KOPT-K1 (cell line): ENCODE measurements at regions not wholly inside any gene's neighbourhood (a gene's known extent, or its start where the extent isn't known, plus 50 kb on each side); places are given as distances from the start of the nearest gene placed in this dataset.

Experiments used
- H3K27ac ChIP-seq: fragments of 200-600 bp; sonication (generic); 2 replicates; pipeline ENCODE4 v1.5.1; 2016; ENCODE audit warnings: antibody characterized with exemption, mild to moderate bottlenecking, low read depth, low read length; ENCODE audit not compliant: poor library complexity, severe bottlenecking
- H3K36me3 ChIP-seq: fragments of 200-600 bp; sonication (generic); 2 replicates; pipeline ENCODE4 v1.5.1; 2017; ENCODE audit warnings: antibody characterized with exemption, mild to moderate bottlenecking, low read length, moderate library complexity; ENCODE audit not compliant: insufficient read depth
- H3K9me3 ChIP-seq: fragments of 200-600 bp; sonication (generic); 2 replicates; pipeline ENCODE4 v1.5.1; 2017; ENCODE audit warnings: antibody characterized with exemption, low read length, mild to moderate bottlenecking; ENCODE audit not compliant: insufficient read depth, poor library complexity, severe bottlenecking

DNA sequence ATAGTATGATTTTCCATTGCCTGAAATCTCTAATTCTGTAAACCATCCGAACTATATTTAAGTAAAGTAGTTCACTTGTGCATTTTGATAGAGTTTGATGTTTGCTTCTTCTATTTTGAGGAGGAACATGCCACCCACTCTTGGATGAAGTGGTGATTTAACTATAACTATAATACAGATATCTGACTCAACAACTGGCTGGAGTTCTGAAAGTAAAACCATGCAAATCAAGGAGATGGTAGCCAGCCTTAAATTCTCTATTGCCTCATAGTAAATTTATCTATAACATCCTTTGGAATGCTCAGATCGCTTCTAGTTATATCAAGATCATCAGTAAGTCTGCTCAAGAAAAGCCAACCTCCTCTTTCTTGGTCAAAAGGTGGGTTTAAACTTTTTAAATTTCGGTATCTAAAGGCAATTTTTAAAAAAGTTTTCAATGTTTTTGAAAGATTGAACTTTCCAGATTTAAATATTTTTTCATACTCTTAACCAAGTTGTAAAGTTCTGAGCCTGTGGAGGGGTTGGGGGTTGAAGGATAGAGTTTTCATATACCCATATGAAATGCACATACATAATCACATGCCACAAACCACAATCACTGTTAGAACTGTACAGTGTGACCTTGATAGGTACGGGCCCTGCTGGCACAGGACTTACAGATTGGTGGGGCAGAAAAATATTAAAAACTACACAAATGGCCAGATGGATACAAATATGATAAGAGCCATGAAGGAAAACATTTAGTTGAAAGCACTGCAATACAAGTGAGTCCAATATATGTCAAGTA, 90.5 kb upstream of the RFC3 start:
- no peak overlapping the region for H3K27ac ChIP-seq
- H3K36me3 ChIP-seq = no peaks in the 10 kb centered on the region
- no peaks in the 10 kb centered on the region for H3K9me3 ChIP-seq

DNA sequence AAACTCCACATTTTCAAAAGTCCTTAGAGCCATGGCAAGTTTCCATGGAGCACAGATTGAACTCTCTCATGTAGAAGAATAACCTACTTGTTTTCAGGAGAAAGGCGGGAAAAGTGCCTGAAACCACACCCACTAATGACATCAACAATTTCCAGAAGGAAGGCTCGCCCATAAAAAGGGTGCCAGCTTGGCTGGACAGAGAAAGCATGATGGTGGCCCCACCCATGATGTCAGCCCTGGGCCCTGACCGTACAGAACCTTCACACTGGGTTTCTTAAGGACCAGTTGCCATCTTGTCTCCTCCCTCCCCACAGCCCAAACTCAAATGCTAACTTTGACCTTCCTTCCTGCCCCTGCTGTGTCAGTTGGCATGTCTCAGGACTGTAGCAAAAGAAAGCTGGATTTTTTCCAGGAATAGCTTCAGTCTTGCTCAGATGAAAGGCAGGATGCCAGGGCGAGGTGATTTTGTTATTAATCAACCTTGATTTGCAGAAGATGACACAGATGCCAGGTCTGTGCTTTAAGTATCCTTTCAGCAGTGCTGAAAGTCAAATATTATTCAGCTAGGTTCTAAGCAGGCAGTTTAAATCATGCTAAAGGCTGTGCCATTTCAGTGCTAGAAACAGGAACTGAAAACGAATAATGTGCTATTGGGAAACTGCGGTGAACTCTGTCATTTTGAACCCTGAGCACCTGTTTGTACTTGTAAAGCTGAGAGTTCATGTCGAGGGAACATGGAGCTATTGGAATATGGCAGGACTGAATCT, 89.5 kb upstream of the RFC3 start:
- no peaks in the 10 kb centered on the region for H3K36me3 ChIP-seq
- H3K9me3 ChIP-seq = no peaks in the 10 kb centered on the region
- no peak overlapping the region for H3K27ac ChIP-seq

DNA sequence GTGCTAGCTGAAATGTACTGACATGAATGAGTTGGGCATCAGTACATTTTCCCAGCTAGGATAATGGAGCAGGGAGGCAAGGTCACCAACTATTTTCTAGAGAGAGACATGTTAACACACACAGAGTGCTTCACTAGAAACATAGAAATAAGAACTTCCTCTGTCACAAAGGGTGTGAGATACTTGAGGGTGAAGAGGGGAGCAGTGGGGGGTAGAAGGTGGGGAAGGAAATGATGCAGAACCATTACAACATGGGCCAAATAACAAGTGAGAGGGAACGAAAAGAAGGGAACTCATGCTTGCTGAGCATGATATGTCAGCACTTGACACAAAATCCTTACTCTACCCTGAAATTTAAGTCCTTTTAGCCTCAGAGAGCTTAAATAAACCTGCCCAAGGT, 87.8 kb upstream of the RFC3 start:
- H3K36me3 ChIP-seq = no peaks in the 10 kb centered on the region
- no peaks in the 10 kb centered on the region for H3K9me3 ChIP-seq
- no peak overlapping the region for H3K27ac ChIP-seq

DNA sequence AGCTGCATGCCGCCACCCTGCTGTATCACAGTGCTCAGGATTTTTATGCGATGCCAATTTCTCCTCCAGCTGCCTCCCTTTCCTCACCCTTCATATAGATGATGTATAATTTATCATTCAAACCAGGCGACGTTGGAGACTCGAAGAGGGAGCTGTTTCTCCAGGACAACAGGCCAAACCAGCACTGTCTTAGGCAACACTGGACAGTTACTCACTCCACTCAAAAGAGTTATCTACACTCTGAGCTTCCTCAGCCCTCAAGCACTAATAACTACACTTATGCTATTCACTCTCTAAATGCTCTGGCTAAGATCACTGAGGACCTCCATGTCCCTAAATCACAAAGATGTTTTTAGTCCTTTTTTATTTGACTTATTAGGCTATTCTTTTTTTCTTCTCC, 87.3 kb upstream of the RFC3 start:
- H3K27ac ChIP-seq = no peak overlapping the region
- no peaks in the 10 kb centered on the region for H3K9me3 ChIP-seq
- no peaks in the 10 kb centered on the region for H3K36me3 ChIP-seq

DNA sequence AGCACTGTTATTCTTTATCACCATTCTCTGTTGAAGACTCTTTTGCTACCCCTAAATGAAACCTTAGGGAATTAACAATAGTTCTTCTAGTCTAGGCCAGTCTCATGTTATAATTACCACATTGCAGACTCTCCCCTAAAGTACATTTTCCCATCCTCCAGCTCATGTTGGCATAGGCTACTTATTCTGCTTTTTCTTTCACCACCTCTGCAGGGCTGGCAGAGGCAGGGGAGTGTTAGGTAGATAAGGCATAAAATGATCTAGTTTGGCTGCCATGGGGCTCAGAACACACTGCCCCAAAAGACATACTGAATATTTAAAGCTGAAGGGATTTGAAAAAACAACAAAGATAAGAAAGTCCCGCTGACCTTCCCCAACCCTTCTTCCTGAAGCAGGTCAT, 82.7 kb upstream of the RFC3 start:
- Histone ChIP-seq H3K9me3 (no peaks in the 10 kb centered on the region), H3K27ac (no peak overlapping the region), H3K36me3 (no peaks in the 10 kb centered on the region)

- no peaks in the 10 kb centered on the region for H3K9me3 ChIP-seq
- H3K36me3 ChIP-seq = no peaks in the 10 kb centered on the region
- no peak overlapping the region for H3K27ac ChIP-seq
These were observed 78.7 kb upstream of the RFC3 start for GRCh38 chr13:33739254-33739653.

DNA sequence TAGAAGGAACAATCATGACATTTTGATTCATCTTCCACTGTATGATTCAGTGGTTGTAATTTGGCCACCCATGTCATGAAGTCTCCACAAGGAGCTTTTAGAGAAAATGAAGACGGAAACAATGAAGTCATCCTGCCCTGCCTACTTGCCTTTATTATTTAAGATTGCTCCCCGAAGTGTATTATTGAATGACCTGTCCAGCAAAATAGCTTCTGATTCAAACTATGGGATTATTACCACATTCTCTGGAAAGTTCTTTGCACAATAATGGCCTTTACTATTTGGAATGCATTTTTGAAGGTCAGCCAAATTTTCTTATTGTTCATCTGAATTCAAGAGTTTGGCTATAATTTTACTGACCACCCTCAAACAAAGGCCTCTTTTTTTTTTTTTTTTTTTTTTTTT, 77.8 kb upstream of the RFC3 start:
- H3K36me3 ChIP-seq = no peaks in the 10 kb centered on the region
- no peak overlapping the region for H3K27ac ChIP-seq
- no peaks in the 10 kb centered on the region for H3K9me3 ChIP-seq

GRCh38 chr13:33742321-33742720, 75.6 kb upstream of the RFC3 start:
- Histone ChIP-seq H3K36me3 (no peaks in the 10 kb centered on the region), H3K9me3 (no peaks in the 10 kb centered on the region), H3K27ac (no peak overlapping the region)

- Histone ChIP-seq H3K9me3 (peaks cover 9% of the 10 kb centered on the region), H3K36me3 (no peaks in the 10 kb centered on the region), H3K27ac (no peak overlapping the region)
These were observed 74.2 kb upstream of the RFC3 start for GRCh38 chr13:33743438-33744368.

DNA sequence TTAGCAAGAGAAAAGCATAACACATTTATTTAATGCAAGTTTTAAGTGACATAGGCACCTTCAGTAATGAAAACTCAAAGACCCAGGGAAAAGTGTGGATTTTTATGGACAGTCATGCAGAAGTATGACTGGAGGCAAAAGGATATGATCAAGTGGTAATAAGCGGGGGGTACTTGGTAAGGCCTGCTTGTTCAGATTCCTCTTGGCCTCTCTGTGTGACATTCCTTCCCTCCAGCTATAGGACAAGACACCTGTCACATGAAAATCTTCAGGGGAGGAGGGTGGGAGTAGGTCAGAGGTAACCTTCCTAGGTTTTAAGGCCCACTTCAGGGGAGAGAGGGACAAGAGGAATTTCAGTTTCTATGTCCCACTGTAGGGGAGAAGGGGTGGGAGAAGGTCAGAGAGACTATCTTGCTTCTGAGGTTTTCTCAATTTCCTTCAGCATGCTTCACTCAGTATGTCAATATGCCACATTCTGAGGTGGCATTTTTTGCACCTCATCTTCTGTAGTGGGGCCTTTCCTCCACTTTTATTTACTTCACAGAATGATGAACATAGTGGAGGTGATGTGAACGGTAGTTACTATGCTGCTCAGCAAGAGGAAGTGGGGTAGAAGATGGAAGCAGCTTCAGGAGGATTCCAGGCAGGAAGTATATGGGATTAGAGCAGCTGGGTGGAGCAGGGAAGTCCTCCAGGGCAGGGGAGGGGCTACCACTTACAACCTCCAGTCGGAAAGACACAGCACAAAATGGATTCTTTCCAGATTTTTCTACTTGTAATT, 73.2 kb upstream of the RFC3 start:
- Histone ChIP-seq H3K36me3 (no peaks in the 10 kb centered on the region), H3K27ac (no peak overlapping the region), H3K9me3 (peaks cover 9% of the 10 kb centered on the region)

DNA sequence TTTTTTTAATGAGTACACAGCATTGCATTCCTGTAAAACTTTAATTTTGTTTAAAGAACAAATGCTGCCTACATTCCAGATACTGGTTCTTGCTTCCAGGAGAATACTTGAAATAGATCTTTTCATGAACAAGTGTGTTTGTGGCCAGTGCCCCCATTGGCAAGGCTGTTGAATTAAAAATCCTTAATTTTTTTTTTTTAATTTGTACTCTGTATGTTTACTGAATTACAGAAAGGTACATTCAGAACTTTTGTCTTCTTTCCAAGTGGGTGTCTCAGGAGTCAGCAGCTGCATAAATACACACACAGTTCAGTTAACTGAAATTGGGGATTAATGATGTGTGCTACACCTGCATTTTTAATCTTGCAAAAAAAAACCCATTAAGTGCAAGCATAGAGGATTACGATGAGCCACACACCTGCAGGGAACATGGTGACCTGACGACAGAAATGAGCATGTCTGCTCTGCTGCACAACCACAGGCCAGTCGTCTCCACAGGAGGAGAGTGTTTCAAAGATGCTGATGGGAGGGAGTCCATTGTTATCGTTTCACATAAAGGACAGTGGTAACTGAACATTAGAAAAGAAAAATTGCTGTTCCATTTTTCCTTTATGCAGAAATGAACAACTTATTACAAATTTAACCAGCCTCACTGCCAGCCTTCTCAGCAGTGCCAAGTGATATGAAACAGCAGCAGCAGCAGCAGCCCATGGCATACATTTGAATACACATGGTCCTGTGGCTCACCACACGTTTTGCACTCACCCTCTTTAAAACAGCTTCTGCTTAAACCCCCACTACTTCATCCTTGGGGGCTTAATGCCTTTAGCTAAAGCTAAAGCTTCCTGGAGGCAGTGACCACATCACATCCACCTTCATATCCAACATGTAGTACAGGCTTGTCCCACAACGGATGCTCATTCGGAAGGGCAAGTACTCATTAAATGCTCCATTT, 72.3 kb upstream of the RFC3 start:
- Histone ChIP-seq H3K9me3 (peaks cover 9% of the 10 kb centered on the region), H3K27ac (no peak overlapping the region), H3K36me3 (no peaks in the 10 kb centered on the region)

- Histone ChIP-seq H3K9me3 (peaks cover 9% of the 10 kb centered on the region), H3K27ac (no peak overlapping the region), H3K36me3 (no peaks in the 10 kb centered on the region)
These were observed 71.1 kb upstream of the RFC3 start for GRCh38 chr13:33746867-33747266.

DNA sequence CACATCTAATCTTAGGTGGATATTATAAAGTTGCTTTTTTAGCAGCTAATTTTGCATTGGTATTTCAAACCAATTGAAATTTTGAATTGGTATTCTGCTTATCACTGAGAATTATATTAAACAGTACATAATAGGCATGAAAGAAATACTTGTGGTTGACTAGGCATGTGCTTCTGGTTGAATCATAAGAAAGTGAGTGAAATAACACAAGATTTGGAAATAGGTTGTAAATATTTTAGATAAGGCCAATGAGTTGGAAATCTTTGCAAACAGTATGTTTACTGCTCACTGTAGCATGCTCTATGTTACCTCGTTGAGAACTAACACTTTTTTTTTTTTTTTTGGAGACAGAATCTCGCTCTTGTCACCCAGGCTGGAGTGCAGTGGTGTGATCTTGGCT, 66.8 kb upstream of the RFC3 start:
- Histone ChIP-seq H3K9me3 (peaks cover 9% of the 10 kb centered on the region), H3K36me3 (no peaks in the 10 kb centered on the region), H3K27ac (no peak overlapping the region)

DNA sequence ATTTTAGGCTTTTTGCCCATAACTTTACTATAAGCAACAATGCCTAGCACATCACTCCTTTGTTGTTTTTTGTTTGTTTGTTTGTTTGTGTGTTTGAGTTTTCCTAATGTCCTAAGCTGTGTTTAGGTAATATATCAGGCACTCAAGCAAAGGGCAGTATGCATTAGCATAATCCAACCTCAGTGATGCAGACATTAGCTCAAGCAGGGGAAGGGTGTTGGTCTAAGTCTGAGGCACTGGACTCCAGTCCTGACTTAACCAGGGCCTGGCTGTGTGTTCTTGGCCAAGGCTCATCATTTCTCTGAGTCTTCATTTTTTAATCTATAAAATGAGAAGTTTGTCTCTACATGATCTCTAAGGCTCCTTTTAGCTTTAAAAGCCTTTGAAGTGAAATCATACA, 65.9 kb upstream of the RFC3 start:
- H3K9me3 ChIP-seq = peaks cover 9% of the 10 kb centered on the region
- no peaks in the 10 kb centered on the region for H3K36me3 ChIP-seq
- H3K27ac ChIP-seq = no peak overlapping the region
